Peyer's patch (tissue), 4 donors: ENCODE measurements at regions not wholly inside any gene's neighbourhood (a gene's known extent, or its start where the extent isn't known, plus 50 kb on each side); places are given as distances from the start of the nearest gene placed in this dataset.

ENCODE experiments used
- DNase-seq, 3 donors: peaks; one replicate each; pipeline ENCODE4 v3.0.0-alpha.2; 2017 to 2019
- H3K27ac ChIP-seq, 4 donors: fragments of 200-600 bp; sonication (generic); one replicate each; pipeline ENCODE4 v1.5.1; 2016 to 2019
- H3K27me3 ChIP-seq, 2 donors: fragments of 200-600 bp; sonication (generic); one replicate each; pipeline ENCODE4 v1.5.1; 2019
- H3K36me3 ChIP-seq, 3 donors: fragments of 200-600 bp; sonication (generic); one replicate each; pipeline ENCODE4 v1.5.1; 2016 to 2019
- H3K4me1 ChIP-seq, 4 donors: fragments of 200-600 bp; sonication (generic); one replicate each; pipeline ENCODE4 v1.5.1; 2016 to 2019
- H3K4me3 ChIP-seq, 4 donors: fragments of 200-600 bp; sonication (generic); 1 replicate in 3 of 4; 2 replicates in 1 of 4; pipeline ENCODE4 v1.5.1; 2016 to 2019; ENCODE audit warnings: mild to moderate bottlenecking in 1 of 4
- H3K9me3 ChIP-seq, 4 donors: fragments of 200-600 bp; sonication (generic); one replicate each; pipeline ENCODE4 v1.5.1; 2016 to 2019; ENCODE audit warnings: mild to moderate bottlenecking in 1 of 4
- CTCF ChIP-seq, 6 experiments: fragments of 450-650 bp in 4 of 6; fragments of 200-600 bp in 2 of 6; sonication (generic) in 1 of 6; IDR thresholded peaks; one replicate each; pipeline ENCODE4 v1.5.1; 2017 to 2019; ENCODE audit warnings: antibody characterized with exemption in 6 of 6, mild to moderate bottlenecking in 3 of 6, moderate library complexity in 1 of 6
- POLR2A ChIP-seq, 2 donors: fragments of 450-650 bp; IDR thresholded peaks; one replicate each; pipeline ENCODE4 v1.5.1; 2017; ENCODE audit warnings: antibody characterized with exemption in 2 of 2, mild to moderate bottlenecking in 2 of 2, moderate library complexity in 2 of 2

DNA sequence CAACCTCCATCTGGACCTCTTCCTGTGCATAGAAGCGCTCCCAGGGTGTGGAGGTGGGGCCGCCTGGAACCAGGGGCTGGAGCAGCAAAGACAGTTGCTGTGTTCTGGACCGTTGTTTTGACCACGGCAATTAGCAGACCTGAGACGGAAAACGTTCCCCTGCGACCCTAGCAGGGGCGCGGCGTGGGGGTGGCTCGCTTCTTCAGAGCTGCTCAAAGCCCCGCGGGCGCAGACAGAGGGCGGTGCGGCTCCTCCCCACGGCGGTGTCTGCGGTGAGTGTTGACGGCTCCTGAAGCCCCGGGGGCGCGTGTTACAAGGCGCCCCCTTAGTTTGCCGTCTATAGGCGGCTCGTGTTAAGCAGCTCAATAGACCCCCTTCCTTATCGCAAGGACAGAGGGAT, 79.2 kb downstream of the TRIML1 start:
- Histone ChIP-seq H3K4me3 (no peak overlapping the region), H3K36me3 (no peaks in the 10 kb centered on the region), H3K9me3 (peaks cover 0 to 7% (median 0%) of the 10 kb centered on the region in 4 donors), H3K27me3 (no peaks in the 10 kb centered on the region), H3K27ac (no peak overlapping the region), H3K4me1 (no peaks in the 10 kb centered on the region)
- no peak for TF ChIP-seq CTCF (IDR thresholded peaks at IDR 0.05)
- TF ChIP-seq POLR2A (IDR thresholded peaks at IDR 0.05): no peak
- no peak for DNase-seq

- Histone ChIP-seq H3K9me3 (peaks cover 0 to 7% (median 0%) of the 10 kb centered on the region in 4 donors), H3K27ac (no peak overlapping the region), H3K27me3 (no peaks in the 10 kb centered on the region), H3K4me1 (no peaks in the 10 kb centered on the region), H3K36me3 (no peaks in the 10 kb centered on the region), H3K4me3 (no peak overlapping the region)
- TF ChIP-seq CTCF (IDR thresholded peaks at IDR 0.05) (no peak), POLR2A (IDR thresholded peaks at IDR 0.05) (no peak)
- DNase-seq: no peak
Observed at GRCh38 chr4:188220006-188220405, 80.8 kb downstream of the TRIML1 start.

- H3K27me3 ChIP-seq: no peaks in the 10 kb centered on the region
- H3K4me1 ChIP-seq: no peaks in the 10 kb centered on the region
- no peak overlapping the region for H3K27ac ChIP-seq
- no peak for DNase-seq
- H3K36me3 ChIP-seq: no peaks in the 10 kb centered on the region
- peaks cover 0 to 7% (median 0%) of the 10 kb centered on the region in 4 donors for H3K9me3 ChIP-seq
- no peak overlapping the region for H3K4me3 ChIP-seq
- no peak for TF ChIP-seq CTCF (IDR thresholded peaks at IDR 0.05)
Observed at GRCh38 chr4:188221090-188221489, 81.8 kb downstream of the TRIML1 start.

- no peak for TF ChIP-seq CTCF (IDR thresholded peaks at IDR 0.05)
- TF ChIP-seq POLR2A (IDR thresholded peaks at IDR 0.05): no peak
- Histone ChIP-seq H3K36me3 (no peaks in the 10 kb centered on the region), H3K4me3 (no peak overlapping the region)
Observed at GRCh38 chr4:188228279-188228678, 89.0 kb downstream of the TRIML1 start.

DNA sequence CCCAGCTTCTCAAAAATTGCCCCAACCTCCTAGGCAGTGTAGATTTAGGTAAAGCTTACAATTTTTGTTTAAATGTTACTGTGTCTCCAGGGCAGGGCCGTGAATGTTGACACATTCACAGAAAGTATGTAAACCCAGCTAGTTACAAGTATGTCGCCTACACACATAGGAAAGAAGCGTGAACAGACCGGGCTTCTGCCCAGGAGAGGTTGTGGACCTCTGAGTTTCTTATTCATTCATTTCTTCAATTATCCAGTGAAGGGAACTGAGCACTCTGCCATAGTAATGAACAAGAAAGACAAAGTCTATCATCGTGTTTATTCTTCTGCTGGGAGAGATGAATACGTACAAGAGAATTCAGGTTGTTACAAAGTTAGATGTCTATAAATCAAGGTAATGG, 93.2 kb downstream of the TRIML1 start:
- no peak for DNase-seq
- Histone ChIP-seq H3K27me3 (no peaks in the 10 kb centered on the region), H3K9me3 (no peaks in the 10 kb centered on the region), H3K36me3 (no peaks in the 10 kb centered on the region), H3K4me1 (no peaks in the 10 kb centered on the region), H3K4me3 (no peak overlapping the region), H3K27ac (no peak overlapping the region)
- TF ChIP-seq POLR2A (IDR thresholded peaks at IDR 0.05): no peak

More at GRCh38 chr4:188228279-188228678, 89.0 kb downstream of the TRIML1 start:
- no peaks in the 10 kb centered on the region for H3K4me1 ChIP-seq
- no peaks in the 10 kb centered on the region for H3K27me3 ChIP-seq
- H3K9me3 ChIP-seq: no peaks in the 10 kb centered on the region
- no peak overlapping the region for H3K27ac ChIP-seq
- no peak for DNase-seq

DNA sequence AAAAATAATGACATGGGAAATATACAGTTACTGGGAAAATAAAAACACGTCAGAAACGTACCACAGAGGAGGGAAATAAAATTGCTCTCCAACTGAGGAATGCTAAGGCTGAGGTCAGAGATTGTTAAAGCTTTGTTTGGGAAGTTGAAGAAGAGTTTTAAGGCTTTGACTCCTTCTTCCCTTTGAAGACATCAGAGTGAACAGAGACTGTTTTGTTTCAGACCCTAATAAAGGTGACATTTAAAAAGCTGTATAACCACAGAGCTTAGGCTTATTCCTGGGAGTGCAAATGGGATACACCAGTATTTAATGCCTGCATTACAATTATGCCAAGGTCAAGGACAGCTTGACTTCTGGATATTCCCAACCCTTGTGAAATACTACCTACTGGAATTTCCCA, 102.8 kb downstream of the TRIML1 start:
- TF ChIP-seq POLR2A (IDR thresholded peaks at IDR 0.05): no peak
- TF ChIP-seq CTCF (IDR thresholded peaks at IDR 0.05): no peak
- no peaks in the 10 kb centered on the region for H3K36me3 ChIP-seq
- no peak overlapping the region for H3K27ac ChIP-seq
- H3K4me3 ChIP-seq: no peak overlapping the region
- H3K9me3 ChIP-seq: no peaks in the 10 kb centered on the region
- H3K27me3 ChIP-seq: no peaks in the 10 kb centered on the region
- DNase-seq: no peak
- no peaks in the 10 kb centered on the region for H3K4me1 ChIP-seq
